ENCODE measurements at regions not wholly inside any gene's neighbourhood (a gene's known extent, or its start where the extent isn't known, plus 50 kb on each side); places are given as distances from the start of the nearest gene placed in this dataset.

- Histone ChIP-seq H3K27ac (no peak overlapping the region), H3K4me2 (no peak overlapping the region), H3K4me1 (no peaks in the 10 kb centered on the region), H3K4me3 (no peak overlapping the region), H3K9me3 (no peaks in the 10 kb centered on the region)
- ChIA-PET POLR2A (no interaction called here), CTCF (no interaction called here)
- ATAC-seq (no peak), FAIRE-seq (no peak), DNase-seq (ENCODE audit: low read depth in 1 of 2, low spot score in 1 of 2) (no peak)
- TF ChIP-seq MAZ (IDR thresholded peaks at IDR 0.05; ENCODE audit: borderline replicate concordance, low read depth, low read length): no peak
- no peak for TF ChIP-seq CTCF (IDR thresholded peaks at IDR 0.05)
- TF ChIP-seq RARB (CRISPR knock-in tag; IDR thresholded peaks at IDR 0.05): no peak
- TF ChIP-seq JUNB (IDR thresholded peaks at IDR 0.05): no peak
- no peak for TF ChIP-seq HMGXB4 (CRISPR knock-in tag; IDR thresholded peaks at IDR 0.05; ENCODE audit: borderline replicate concordance)
- no peak for TF ChIP-seq ZC3H11A (IDR thresholded peaks at IDR 0.05)
- TF ChIP-seq HDAC2 (IDR thresholded peaks at IDR 0.05): no peak
- TF ChIP-seq GATA3 (IDR thresholded peaks at IDR 0.05; ENCODE audit: borderline replicate concordance): no peak
- no peak for TF ChIP-seq EP300 (IDR thresholded peaks at IDR 0.05)
- TF ChIP-seq BCL3 (IDR thresholded peaks at IDR 0.05): no peak
- no peak for TF ChIP-seq KDM5A (IDR thresholded peaks at IDR 0.05)
- TF ChIP-seq E2F6 (IDR thresholded peaks at IDR 0.05; ENCODE audit: borderline replicate concordance, low read depth): no peak
- no peak for TF ChIP-seq ZFP36 (IDR thresholded peaks at IDR 0.05; ENCODE audit: borderline replicate concordance, partially characterized antibody)
- TF ChIP-seq EHMT2 (IDR thresholded peaks at IDR 0.05; ENCODE audit: low read depth): no peak
- TF ChIP-seq RNF2 (IDR thresholded peaks at IDR 0.05; ENCODE audit: borderline replicate concordance, low read depth): no peak
- no peak for TF ChIP-seq MYC (IDR thresholded peaks at IDR 0.05; ENCODE audit: borderline replicate concordance, low read length)
- no peak for TF ChIP-seq HOXB5 (CRISPR knock-in tag; IDR thresholded peaks at IDR 0.05)
- no peak for TF ChIP-seq RFX5 (IDR thresholded peaks at IDR 0.05)
- TF ChIP-seq REST (IDR thresholded peaks at IDR 0.05): no peak
- no peak for TF ChIP-seq RCOR1 (IDR thresholded peaks at IDR 0.05; ENCODE audit: low read depth, low read length)
- 18% methylated on average over 1 of the region's 1 CpG for WGBS (ENCODE audit: missing lambda C conversion rate)
These were observed 372.7 kb upstream of the KYNU start for GRCh38 chr2:142504754-142505153.

Measured in A549 (cell line).